ENCODE measurements at regions not wholly inside any gene's neighbourhood (a gene's known extent, or its start where the extent isn't known, plus 50 kb on each side); places are given as distances from the start of the nearest gene placed in this dataset.

DNA sequence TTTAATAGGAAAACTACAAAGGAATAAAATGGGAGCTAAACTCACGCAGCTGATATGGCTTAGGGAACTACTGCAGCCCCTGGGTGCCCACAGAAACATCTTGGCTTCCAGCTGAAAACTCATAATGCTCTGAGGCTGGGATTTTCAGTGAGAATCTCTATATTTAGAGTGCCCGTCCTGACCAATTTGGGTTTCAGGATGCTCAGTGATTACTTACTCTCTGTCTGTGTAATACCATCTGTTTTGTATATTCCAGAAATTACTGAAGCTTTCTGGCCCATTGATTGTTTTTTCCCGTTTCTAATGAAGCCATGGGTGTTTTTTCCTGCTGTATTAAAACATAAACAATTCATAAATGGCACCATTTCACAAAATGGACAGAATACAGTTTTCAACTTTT, 50.6 kb upstream of the ZNF385D start:
- no peak for DNase-seq (ENCODE audit: low spot score)

GRCh38 chr3:21803604-21804003, 52.6 kb upstream of the ZNF385D start:
- no peak for DNase-seq (ENCODE audit: low spot score)

GRCh38 chr3:21804330-21804729, 53.3 kb upstream of the ZNF385D start:
- DNase-seq (ENCODE audit: low spot score): no peak

GRCh38 chr3:21806733-21807132, 55.7 kb upstream of the ZNF385D start:
- DNase-seq (ENCODE audit: low spot score): no peak

DNA sequence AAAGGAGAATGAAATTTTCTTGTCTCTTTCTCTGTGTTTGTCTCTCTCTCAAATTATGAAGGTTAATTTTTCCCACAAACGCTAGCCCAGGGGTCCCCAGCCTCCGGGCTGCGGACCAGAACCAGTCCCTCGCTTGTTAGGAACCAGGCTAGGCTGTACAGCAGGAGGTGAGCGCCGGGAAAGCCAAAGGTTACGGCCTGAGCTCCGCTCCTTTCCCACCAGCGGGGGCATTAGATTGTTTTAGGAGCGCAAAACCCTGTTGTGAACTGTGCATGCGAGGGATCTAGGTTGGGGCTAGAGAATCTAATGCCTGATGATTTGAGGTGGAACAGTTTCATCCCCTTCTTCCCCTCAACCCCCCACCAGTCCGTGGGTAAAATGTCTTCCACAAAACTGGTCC, 74.7 kb upstream of the ZNF385D start:
- no peak for DNase-seq (ENCODE audit: low spot score)

DNA sequence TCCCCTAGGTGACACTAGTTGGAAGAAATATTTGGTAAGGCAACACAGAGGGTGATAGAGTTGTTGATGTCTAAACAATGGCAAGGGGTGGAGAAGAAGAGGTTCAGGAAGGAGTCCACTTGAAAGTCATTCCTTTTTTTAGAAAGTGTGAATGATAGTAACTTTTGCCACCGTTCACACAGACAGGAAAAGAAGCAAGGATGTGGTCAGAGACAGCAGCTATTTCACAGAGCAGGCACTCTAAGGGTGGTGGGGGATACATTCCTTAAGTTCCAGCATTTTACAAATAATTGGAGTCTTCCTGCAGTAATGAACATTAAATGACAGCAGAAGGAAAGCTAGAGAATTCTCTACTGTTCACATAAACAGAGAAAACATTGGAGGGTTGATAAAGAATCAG, 75.4 kb upstream of the ZNF385D start:
- DNase-seq (ENCODE audit: low spot score): no peak

GRCh38 chr3:21830541-21830940, 79.5 kb upstream of the ZNF385D start:
- DNase-seq (ENCODE audit: low spot score): no peak

- no peak for DNase-seq (ENCODE audit: low spot score)
Measured at GRCh38 chr3:21835264-21835663, 84.3 kb upstream of the ZNF385D start.

GRCh38 chr3:21836227-21836626, 85.2 kb upstream of the ZNF385D start:
- no peak for DNase-seq (ENCODE audit: low spot score)

GRCh38 chr3:21839176-21839575, 88.2 kb upstream of the ZNF385D start:
- DNase-seq (ENCODE audit: low spot score): no peak

GRCh38 chr3:21839592-21839991, 88.6 kb upstream of the ZNF385D start:
- DNase-seq (ENCODE audit: low spot score): no peak

DNA sequence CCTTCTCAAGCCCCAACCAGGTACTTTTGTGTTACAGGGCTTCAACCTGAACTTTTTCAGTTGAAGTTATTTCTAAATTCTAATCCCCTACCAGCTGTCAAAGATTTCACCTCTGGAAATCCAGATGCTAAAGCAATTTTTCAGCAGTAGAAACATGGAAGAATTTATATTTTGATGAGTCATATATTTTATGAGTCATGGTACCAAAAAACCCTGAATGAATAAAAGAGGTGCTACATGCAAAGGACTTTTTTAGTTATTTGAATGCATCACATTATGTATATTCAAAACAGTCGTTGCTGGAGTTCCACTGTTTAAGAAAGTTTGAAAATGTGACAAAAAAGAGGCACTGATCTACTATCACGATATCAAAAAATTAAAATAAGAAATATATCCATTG, 96.0 kb upstream of the ZNF385D start:
- no peak for DNase-seq (ENCODE audit: low spot score)

DNA sequence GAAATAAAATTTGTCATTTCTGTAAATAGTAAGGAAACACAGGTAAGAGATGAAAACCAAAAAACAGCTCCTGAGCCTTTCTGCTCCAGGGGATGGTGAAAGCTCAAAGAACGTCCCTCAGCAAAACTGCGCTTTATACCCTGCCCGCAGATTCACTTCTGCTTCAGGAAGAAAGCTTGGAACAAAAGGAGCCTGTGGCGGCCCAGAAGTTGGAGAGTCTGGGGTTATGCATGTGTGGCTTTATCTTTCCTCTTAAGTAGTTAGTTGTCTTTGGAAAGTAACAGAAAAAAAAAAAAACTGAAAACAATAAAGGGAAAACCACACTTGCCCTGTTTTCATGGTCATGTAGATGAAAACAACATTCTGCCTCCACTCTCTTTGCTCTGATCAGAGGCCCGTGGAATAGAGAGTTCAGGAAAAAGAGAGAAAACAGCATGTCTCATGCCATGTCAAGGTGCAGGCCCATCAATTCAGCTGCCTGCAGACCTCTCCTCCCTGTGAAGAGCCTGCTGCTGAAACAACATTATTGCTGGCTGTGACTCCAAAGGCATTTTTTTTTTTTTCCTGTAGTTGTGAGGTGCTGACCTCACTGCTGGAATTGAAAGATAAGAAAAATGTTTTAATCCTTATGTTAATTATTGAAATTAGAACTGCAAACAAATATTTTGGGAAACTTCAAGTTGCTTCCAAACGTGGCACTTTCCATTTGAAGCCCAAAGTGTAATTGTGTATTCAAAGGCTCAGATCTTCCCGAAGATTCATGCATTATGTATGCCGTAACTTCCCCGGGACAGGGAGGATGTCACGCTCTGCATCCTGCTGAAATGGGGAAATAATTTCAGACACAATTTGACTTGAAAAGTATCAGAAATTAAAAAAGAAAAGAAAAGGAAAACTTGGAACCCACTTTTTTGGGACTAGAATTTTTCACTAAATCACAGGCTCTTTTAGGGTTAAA, 108.4 kb upstream of the ZNF385D start:
- DNase-seq (ENCODE audit: low spot score): no peak

DNA sequence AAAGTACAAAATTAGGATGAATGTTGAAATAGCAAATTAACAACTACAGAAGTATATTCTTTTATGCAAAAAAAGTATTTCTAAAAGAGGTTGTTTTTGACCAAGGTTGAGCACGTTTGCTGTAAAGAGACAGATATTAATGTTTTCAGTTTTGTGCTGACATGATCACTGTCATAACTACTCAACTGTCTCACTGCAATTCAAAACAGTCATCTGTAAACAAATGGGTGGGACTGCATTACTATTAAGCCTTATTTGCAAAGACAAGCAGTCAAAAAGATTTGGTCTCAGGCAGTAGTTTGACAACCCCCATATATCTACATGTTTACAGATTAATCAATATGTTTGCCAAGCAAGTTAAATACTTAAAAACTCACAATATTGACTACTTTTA, 109.1 kb upstream of the ZNF385D start:
- no peak for DNase-seq (ENCODE audit: low spot score)

GRCh38 chr3:21860657-21861056, 109.6 kb upstream of the ZNF385D start:
- no peak for DNase-seq (ENCODE audit: low spot score)

DNA sequence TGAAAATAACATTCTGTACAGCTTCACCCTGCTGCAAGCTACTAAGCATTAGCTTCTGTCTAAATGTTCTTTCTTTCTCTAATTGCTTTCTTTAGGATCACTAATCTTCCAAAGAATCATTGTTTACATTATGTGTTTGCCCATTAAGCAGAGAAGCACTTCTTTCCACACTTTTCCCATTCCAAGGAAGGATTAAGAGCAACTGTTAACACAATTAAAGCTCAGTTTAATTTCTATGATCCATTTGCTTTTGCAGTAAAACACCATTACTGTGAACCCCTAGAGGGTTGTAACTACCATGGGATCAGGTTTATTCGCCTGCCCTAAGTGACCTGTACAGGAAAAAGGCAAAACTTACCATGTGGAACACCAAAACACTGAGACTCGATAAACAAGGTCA, 125.8 kb upstream of the ZNF385D start:
- DNase-seq (ENCODE audit: low spot score): no peak

DNA sequence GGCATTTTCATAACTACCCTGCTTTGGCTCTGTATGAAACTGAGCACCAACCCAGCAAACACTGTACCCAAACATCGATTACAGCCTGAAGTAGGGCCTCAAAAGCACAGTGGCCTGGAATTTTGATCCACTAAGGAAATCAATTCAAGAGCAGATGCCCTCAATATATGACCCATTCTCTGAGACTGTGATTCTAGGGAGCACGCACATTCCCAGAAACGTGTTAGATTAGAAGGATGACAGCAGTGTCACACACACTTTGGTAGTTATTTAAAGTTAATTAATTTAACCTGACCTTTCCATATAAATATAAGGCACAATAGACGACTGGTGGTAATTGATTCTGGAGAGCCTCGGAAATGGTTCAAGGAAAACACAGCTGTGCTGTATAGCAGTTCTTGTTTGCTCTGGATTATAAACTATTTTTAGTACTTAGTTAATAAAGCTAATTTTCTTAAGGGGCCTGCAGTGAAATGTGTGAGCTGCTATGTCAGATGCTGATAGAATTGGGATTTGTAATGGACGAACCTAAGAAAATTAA, 126.3 kb upstream of the ZNF385D start:
- DNase-seq (ENCODE audit: low spot score): no peak

GRCh38 chr3:21879184-21879886, 128.3 kb upstream of the ZNF385D start:
- DNase-seq (ENCODE audit: low spot score): no peak

GRCh38 chr3:21888656-21889055, 137.6 kb upstream of the ZNF385D start:
- no peak for DNase-seq (ENCODE audit: low spot score)

GRCh38 chr3:21889166-21889565, 138.2 kb upstream of the ZNF385D start:
- no peak for DNase-seq (ENCODE audit: low spot score)

GRCh38 chr3:21892104-21892503, 141.1 kb upstream of the ZNF385D start:
- no peak for DNase-seq (ENCODE audit: low spot score)

DNA sequence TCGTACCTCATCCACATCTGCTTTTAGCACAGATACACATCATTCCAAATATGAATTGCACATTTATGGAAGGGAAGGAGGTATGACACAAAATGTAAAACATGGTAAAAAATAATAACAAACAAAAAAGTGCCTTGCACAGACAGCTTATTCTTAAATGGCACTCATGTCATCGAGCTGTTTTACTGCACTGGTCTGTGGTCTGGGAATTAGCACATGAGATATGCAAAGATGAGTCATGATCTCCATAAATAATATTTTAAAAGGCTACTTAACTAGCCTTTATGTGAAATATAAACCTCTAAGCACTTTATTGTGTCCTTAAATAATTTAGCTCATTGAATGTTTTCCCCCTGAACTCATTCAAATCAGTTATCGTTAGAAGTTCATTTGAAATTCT, 142.2 kb upstream of the ZNF385D start:
- no peak for DNase-seq (ENCODE audit: low spot score)
